Left ventricle myocardium inferior (tissue), 1 donor: ENCODE measurements at regions not wholly inside any gene's neighbourhood (a gene's known extent, or its start where the extent isn't known, plus 50 kb on each side); places are given as distances from the start of the nearest gene placed in this dataset.

Experiments used
- DNase-seq: peaks from one replicate; pipeline ENCODE4 v3.0.0-alpha.2; 2020
- H3K27ac ChIP-seq: fragments of 200-600 bp; replicated peaks from 2 replicates; pipeline ENCODE4 v1.8.0; 2021
- H3K27me3 ChIP-seq: fragments of 200-600 bp; 2 replicates; pipeline ENCODE4 v1.8.0; 2021; ENCODE audit warnings: low read depth
- H3K36me3 ChIP-seq: fragments of 200-600 bp; 2 replicates; pipeline ENCODE4 v1.8.0; 2021
- H3K4me1 ChIP-seq: fragments of 200-600 bp; 2 replicates; pipeline ENCODE4 v1.8.0; 2021
- H3K4me3 ChIP-seq: fragments of 200-600 bp; 2 replicates; pipeline ENCODE4 v1.8.0; 2021; ENCODE audit warnings: mild to moderate bottlenecking, moderate library complexity
- H3K9me3 ChIP-seq: fragments of 200-600 bp; replicated peaks from 2 replicates; pipeline ENCODE4 v1.8.0; 2021
- CTCF ChIP-seq: fragments of 200-600 bp; IDR thresholded peaks from 2 replicates; pipeline ENCODE4 v1.8.0; 2021; ENCODE audit warnings: antibody characterized with exemption, mild to moderate bottlenecking, borderline replicate concordance
- intact Hi-C: fragments of 100-400 bp; cut with micrococcal nuclease; formaldehyde crosslinking; loops from one replicate; pipeline ENCODE4 v1.11.0; 2022
- donor health status: DM: no; HTN: yes; CAD: no; lungs with severe emphysema.

DNA sequence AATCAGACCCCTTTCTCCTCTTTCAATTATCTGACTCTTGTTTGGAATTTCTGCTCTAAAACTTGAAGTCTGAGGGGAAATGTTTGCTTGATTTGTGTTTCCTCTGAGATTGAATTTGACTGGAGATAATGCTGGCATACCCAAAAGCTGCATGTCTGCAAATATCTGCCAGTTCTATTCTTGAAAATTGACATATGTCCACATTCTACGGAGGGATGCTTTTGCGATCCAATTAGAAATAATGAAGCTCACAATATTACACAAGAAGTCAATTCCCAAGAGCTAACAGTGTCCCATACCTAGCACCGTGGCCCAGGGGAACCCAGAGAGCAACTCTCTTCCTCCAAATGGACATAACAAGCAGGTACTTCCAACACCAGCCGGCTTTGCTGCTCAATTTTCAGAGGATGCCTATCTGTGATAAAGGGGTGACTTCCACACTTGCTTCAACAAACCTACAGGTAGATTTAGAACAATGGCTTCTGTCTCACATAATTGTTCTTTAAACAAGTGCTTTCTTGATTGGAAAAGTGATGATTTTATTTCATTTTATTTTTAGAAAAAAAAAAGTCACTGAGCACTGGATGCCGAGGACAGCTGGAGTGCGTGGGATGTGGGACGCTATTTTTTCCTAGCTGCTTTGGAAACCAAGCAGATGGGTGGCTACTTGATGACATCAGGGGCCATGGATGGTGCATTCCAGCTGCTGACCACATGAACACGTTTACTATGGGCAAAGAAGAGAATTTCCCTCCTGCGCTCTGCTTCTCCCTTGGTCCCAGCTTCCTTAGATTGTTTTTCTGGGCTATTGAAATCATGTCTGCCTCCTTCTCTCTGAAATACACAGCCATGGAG is 488.9 kb downstream of the RNF144A start:
- peaks cover 72% of the 10 kb centered on the region for H3K27me3 ChIP-seq
- no peaks in the 10 kb centered on the region for H3K9me3 ChIP-seq
- no peak for TF ChIP-seq CTCF
- intact Hi-C loops = no loop called here
- no peaks in the 10 kb centered on the region for H3K4me1 ChIP-seq
- no peak overlapping the region for H3K27ac ChIP-seq
- H3K36me3 ChIP-seq = no peaks in the 10 kb centered on the region
- no peak for DNase-seq
- H3K4me3 ChIP-seq = no peak overlapping the region

DNA sequence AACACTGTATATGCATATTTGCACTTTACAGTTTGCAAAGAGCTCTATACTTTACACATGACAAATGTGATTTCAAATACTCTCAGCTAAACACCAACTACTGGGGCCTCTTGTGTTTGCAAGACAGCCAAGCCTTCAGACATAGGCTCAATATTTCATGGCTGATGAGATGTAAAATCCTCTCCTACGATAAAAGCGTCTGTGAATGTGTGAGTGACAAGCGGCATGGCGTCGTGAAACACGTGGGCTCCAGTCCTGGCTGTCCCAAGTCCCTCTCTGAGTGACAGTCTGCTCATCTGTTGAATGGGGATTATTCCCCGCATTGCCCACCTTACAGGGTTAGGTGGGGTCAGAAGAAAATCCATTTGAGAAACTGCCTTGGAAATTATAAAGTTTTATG is 489.8 kb downstream of the RNF144A start:
- H3K27ac ChIP-seq = no peak overlapping the region
- H3K36me3 ChIP-seq = no peaks in the 10 kb centered on the region
- no peaks in the 10 kb centered on the region for H3K9me3 ChIP-seq
- no peak for TF ChIP-seq CTCF
- DNase-seq = no peak
- intact Hi-C loops = no loop called here
- no peaks in the 10 kb centered on the region for H3K4me1 ChIP-seq
- peaks cover 80% of the 10 kb centered on the region for H3K27me3 ChIP-seq
- H3K4me3 ChIP-seq = no peak overlapping the region

DNA sequence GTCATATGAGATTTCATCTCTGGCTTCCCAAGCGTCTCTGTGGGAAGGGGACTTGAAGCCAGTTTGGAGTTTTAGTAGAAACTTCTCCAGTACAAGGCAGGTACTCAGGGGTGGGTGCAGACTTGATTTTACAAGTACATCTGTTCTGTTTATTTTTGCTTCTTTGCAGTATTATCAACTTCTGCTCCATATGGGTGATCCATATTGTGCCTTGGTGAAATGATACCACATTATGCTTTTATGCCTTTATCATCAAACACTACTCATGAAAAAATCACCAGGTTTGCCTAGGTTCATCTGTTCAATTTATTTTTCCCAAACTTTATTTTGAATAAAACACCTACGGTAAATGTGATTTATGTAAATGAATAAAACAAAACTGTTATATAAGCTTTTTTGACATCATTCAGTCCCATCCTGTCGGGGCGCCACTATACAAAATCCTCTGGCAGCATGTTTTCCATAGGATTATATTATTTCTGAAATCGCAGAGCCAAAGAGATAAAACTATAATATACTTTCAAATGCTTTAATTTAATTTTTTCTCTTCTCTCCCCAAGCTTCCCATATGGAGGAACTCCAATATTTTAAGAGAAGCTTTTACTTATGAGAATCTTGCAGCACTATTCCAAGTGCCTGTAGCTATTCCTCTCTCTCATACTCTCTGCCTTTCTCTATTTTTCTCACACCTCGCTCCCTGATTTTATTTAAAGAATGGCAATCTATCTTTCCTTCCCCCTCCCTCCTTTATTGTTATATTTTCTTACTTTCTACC is 490.9 kb downstream of the RNF144A start:
- intact Hi-C loops = no loop called here
- TF ChIP-seq CTCF = no peak
- peaks cover 73% of the 10 kb centered on the region for H3K27me3 ChIP-seq
- peaks cover 3% of the 10 kb centered on the region for H3K9me3 ChIP-seq
- H3K36me3 ChIP-seq = no peaks in the 10 kb centered on the region
- H3K27ac ChIP-seq = no peak overlapping the region
- DNase-seq = no peak
- no peaks in the 10 kb centered on the region for H3K4me1 ChIP-seq
- no peak overlapping the region for H3K4me3 ChIP-seq

- no peak overlapping the region for H3K27ac ChIP-seq
- peaks cover 45% of the 10 kb centered on the region for H3K27me3 ChIP-seq
- no peak overlapping the region for H3K4me3 ChIP-seq
- no peak for TF ChIP-seq CTCF
- no peaks in the 10 kb centered on the region for H3K4me1 ChIP-seq
- H3K36me3 ChIP-seq = no peaks in the 10 kb centered on the region
- peaks cover 9% of the 10 kb centered on the region for H3K9me3 ChIP-seq
- intact Hi-C loops = no loop called here
- no peak for DNase-seq
Measured at GRCh38 chr2:7411691-7412090, 494.5 kb downstream of the RNF144A start.

GRCh38 chr2:7417845-7418742 is 500.9 kb downstream of the RNF144A start:
- TF ChIP-seq CTCF = no peak
- no peaks in the 10 kb centered on the region for H3K36me3 ChIP-seq
- peaks cover 40% of the 10 kb centered on the region for H3K27me3 ChIP-seq
- intact Hi-C loops = no loop called here
- no peak for DNase-seq
- no peaks in the 10 kb centered on the region for H3K4me1 ChIP-seq
- H3K27ac ChIP-seq = no peak overlapping the region
- H3K4me3 ChIP-seq = no peak overlapping the region
- peaks cover 11% of the 10 kb centered on the region for H3K9me3 ChIP-seq
